ENCODE measurements at regions not wholly inside any gene's neighbourhood (a gene's known extent, or its start where the extent isn't known, plus 50 kb on each side); places are given as distances from the start of the nearest gene placed in this dataset.
A peak's percentile ranks its signal among the peaks of the same experiment; 100 is the strongest.

DNA sequence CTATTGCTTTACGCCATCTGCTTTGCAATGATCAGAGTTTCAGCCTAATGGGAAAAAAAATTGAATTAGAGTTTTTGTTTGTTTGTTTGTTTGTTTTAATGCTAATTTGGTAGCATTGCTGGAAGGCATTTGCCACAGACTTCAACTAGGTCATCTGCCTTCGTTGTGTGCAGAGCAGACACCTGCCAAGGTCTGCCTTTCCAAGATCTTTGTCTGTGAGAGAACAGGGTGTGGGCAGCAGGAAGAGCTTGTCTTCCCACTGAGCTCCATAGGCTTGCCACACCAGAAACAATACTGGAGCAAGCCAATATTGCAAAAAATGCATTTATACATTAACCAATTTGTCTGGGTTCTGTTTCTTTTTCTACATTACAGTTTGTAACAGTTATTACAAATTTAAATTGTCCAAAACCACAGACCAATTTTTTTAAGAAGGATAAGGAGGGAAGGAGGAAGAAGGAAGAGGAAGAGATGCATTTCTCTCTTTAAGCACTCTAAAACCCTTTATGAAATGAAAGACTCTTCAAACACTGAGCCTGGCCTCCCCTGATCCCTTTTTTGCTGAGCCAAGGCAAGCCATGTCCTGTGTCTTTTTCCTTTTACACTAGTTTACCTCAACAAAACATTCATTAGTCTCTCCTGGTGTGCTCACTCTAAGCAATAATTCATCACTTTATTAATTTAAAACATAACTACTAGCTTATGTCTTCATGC, 210.5 kb downstream of the SNX18 start:
- Mint-ChIP-seq H3K27me3 (ENCODE audit: unreplicated experiment) (no peaks in the 10 kb centered on the region), H3K36me3 (ENCODE audit: low read depth, unreplicated experiment) (peaks cover 2% of the 10 kb centered on the region), H3K4me1 (ENCODE audit: unreplicated experiment) (peaks cover 4% of the 10 kb centered on the region), H3K9me3 (ENCODE audit: unreplicated experiment) (no peaks in the 10 kb centered on the region), H3K4me3 (ENCODE audit: unreplicated experiment) (no peak overlapping the region), H3K27ac (ENCODE audit: unreplicated experiment) (no peak overlapping the region)
- DNase-seq (ENCODE audit: low spot score), result no peak
- TF ChIP-seq, protein P1, sequence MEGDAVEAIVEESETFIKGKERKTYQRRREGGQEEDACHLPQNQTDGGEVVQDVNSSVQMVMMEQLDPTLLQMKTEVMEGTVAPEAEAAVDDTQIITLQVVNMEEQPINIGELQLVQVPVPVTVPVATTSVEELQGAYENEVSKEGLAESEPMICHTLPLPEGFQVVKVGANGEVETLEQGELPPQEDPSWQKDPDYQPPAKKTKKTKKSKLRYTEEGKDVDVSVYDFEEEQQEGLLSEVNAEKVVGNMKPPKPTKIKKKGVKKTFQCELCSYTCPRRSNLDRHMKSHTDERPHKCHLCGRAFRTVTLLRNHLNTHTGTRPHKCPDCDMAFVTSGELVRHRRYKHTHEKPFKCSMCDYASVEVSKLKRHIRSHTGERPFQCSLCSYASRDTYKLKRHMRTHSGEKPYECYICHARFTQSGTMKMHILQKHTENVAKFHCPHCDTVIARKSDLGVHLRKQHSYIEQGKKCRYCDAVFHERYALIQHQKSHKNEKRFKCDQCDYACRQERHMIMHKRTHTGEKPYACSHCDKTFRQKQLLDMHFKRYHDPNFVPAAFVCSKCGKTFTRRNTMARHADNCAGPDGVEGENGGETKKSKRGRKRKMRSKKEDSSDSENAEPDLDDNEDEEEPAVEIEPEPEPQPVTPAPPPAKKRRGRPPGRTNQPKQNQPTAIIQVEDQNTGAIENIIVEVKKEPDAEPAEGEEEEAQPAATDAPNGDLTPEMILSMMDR (IDR thresholded peaks at IDR 0.05; ENCODE audit: unreplicated experiment), result no peak

DNA sequence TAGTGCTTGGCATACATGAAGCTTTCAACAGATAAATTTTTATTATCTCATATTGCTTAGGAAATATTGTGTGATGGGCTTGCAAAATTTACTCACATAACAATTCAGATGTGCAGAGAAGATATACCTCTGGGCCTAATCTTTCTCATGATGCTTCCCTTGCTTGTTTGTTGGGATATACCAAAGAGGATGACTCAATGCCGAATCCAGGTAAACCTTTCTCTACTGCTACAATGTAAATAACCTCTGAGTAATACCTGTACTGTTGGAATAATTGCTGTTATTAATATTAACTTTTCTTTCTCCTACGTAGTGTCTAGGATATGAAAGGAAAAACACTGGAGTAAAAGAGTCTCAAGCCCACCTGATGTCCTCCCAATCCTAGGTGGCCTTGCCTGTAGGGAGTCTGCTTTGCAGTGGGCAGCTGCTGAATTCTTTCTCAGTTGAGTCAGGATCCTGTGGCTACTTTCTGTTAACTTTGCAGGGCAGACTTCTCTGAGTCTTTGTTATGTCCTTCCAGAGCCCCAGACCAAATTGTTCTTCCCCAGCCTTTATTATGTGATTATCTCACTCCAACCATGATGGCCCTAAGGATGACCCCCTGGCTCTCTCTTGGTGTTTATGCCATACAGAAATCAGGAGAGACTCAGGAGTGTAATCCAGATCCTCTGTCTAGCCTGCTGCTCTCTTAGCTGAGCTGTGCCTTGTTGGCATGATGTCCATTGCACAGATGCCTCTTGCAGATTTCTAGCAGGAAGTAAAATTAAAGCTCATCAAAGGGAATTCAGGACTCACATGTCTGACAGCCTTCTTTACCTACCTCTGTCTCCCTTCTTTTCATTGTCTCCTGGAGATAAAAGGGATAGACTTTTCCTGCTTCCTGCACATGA, 208.1 kb downstream of the SNX18 start:
- Mint-ChIP-seq H3K27me3 (ENCODE audit: unreplicated experiment) (peaks cover 1% of the 10 kb centered on the region), H3K4me1 (ENCODE audit: unreplicated experiment) (peaks cover 7% of the 10 kb centered on the region), H3K9me3 (ENCODE audit: unreplicated experiment) (no peaks in the 10 kb centered on the region), H3K36me3 (ENCODE audit: low read depth, unreplicated experiment) (peaks cover 4% of the 10 kb centered on the region), H3K27ac (ENCODE audit: unreplicated experiment) (no peak overlapping the region), H3K4me3 (ENCODE audit: unreplicated experiment) (no peak overlapping the region)
- TF ChIP-seq, protein P1 (IDR thresholded peaks at IDR 0.05; ENCODE audit: unreplicated experiment), result no peak
- DNase-seq (ENCODE audit: low spot score), result no peak

DNA sequence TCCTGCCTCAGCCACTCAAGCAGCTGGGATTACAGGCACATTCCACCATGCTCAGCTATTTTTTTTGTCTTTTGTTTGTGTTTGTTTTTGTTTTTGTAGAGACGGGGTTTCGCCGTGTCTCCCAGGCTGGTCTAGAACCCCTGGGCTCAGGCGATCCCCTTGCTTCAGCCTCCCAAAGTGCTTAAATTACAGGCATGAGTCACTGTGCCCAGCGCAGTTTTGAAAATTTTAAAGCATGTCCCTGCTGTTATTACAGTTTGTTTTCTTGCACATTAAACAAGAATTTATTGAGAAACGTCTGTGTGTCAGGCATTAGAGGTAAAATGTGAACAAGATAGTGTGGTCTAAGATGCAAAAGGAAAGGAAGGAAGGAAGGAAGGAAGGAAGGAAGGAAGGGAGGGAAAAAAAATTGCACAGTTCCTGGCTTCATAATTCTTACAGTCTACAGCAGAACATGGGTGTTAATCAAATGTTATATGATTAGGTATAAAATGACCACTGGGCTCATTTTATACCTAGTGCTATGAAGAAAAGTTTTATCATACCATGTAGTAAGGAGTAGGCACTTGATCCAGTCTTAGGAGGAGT, 205.4 kb downstream of the SNX18 start:
- Mint-ChIP-seq H3K27me3 (ENCODE audit: unreplicated experiment) (peaks cover 1% of the 10 kb centered on the region), H3K4me1 (ENCODE audit: unreplicated experiment) (peaks cover 7% of the 10 kb centered on the region), H3K4me3 (ENCODE audit: unreplicated experiment) (peak overlapping the region; percentile 24), H3K27ac (ENCODE audit: unreplicated experiment) (no peak overlapping the region), H3K36me3 (ENCODE audit: low read depth, unreplicated experiment) (peaks cover 8% of the 10 kb centered on the region), H3K9me3 (ENCODE audit: unreplicated experiment) (no peaks in the 10 kb centered on the region)
- DNase-seq (ENCODE audit: low spot score), result no peak
- TF ChIP-seq, protein P1 (IDR thresholded peaks at IDR 0.05; ENCODE audit: unreplicated experiment), result no peak

DNA sequence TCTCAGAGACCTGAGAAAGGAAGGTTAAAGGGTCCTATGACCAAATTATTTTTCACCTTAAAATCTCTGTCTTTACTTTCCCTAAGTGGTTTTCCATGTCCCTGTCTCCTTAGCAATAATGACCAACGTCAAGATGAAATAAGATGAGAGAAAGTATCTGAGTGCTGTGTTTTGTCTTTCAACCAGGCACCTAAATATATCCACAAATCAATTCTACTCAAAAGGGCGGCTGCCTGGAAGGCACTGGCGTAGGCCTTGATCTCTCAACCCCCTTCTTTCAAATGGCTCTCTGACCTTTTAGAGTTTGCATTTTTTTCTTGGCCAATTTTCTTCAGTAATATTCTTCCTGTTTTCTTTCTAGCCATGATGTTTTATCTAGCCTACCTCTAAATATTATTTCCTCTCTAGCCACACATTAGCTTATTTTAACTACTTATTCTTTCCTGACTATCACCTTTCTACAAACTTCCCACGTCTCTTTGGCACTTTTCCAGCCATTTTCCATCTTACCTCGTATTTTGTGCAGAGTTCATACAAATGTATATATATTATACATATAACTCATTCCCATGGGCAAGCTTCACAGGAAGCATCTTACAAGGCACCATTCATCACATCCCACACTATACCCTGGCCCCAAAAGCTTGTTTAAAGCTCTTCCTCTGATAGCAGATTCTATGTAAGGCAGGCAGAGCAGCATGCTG, 204.5 kb downstream of the SNX18 start:
- Mint-ChIP-seq H3K36me3 (ENCODE audit: low read depth, unreplicated experiment) (peaks cover 8% of the 10 kb centered on the region), H3K27me3 (ENCODE audit: unreplicated experiment) (peaks cover 3% of the 10 kb centered on the region), H3K27ac (ENCODE audit: unreplicated experiment) (no peak overlapping the region), H3K9me3 (ENCODE audit: unreplicated experiment) (no peaks in the 10 kb centered on the region), H3K4me3 (ENCODE audit: unreplicated experiment) (no peak overlapping the region), H3K4me1 (ENCODE audit: unreplicated experiment) (peaks cover 7% of the 10 kb centered on the region)
- DNase-seq (ENCODE audit: low spot score), result no peak
- TF ChIP-seq, protein P1 (IDR thresholded peaks at IDR 0.05; ENCODE audit: unreplicated experiment), result no peak

Data from endothelial cell (in vitro differentiated cells).